ENCODE measurements at regions not wholly inside any gene's neighbourhood (a gene's known extent, or its start where the extent isn't known, plus 50 kb on each side); places are given as distances from the start of the nearest gene placed in this dataset.
"Not testable (repeated sequence)": the region's sequence is repeated elsewhere in the genome, so short reads cannot be mapped to it uniquely, and the experiment has no call there.

DNA sequence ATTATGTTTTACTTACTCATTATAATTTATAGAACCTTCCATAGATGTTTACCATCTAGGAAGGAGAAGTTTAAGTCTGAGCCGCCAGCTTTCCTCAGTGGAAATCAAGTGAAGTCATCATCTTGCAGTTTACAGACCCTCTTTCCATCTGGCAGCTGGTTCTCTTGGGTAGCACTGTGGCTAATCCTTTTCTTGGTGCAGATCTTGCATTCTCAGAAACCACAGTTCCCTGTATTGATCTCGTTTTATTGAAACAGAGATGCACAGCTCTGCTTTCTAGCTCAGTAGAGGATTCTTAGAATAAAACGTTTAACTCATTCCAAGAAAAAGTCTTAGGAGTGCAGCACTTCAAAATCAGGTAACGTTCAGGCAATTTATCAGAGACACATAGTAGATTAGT lies 1154.7 kb downstream of the FOXD4L5 start:
- H3K27me3 ChIP-seq (ENCODE audit: control insufficient read depth in 2 of 2, insufficient read depth in 2 of 2, low read length in 2 of 2); H3K4me3 ChIP-seq (ENCODE audit: low read length in 2 of 2); H3K9me3 ChIP-seq (ENCODE audit: control insufficient read depth in 2 of 2, low read length in 2 of 2); H3K36me3 ChIP-seq (ENCODE audit: control insufficient read depth in 2 of 2, insufficient read depth in 2 of 2, low read length in 2 of 2); H3K27ac ChIP-seq (ENCODE audit: low read depth in 2 of 2, low read length in 2 of 2); H3K9ac ChIP-seq (ENCODE audit: low read depth in 1 of 2, low read length in 2 of 2); H3K4me1 ChIP-seq (ENCODE audit: control insufficient read depth in 2 of 2, insufficient read depth in 2 of 2, low read length in 2 of 2): not testable (repeated sequence)

DNA sequence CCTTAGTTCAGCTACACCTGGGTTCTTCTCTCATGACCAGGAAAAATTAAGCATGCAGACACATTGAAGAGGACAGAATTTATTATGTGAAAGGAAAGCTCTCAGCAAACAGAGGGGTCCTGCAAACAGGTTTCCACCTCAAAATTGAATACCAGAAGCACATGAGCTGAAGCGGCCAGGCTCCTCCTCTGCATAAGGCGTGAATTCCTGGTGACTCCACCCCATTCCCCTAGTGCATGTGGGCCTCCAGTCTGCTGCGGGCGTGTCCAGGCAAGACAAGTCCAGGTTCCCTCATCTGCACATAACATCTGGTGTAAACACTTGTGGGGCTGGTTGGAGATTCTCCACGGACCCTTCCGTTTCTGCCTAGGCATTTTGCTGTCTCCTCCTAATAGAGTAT lies 1156.4 kb downstream of the FOXD4L5 start:
- Histone ChIP-seq H3K9me3 (ENCODE audit: control insufficient read depth in 2 of 2, low read length in 2 of 2) (no peaks in the 10 kb centered on the region), H3K36me3 (ENCODE audit: control insufficient read depth in 2 of 2, insufficient read depth in 2 of 2, low read length in 2 of 2) (no peaks in the 10 kb centered on the region), H3K4me3 (ENCODE audit: low read length in 2 of 2) (no peak overlapping the region), H3K27ac (ENCODE audit: low read depth in 2 of 2, low read length in 2 of 2) (no peak overlapping the region), H3K27me3 (ENCODE audit: control insufficient read depth in 2 of 2, insufficient read depth in 2 of 2, low read length in 2 of 2) (no peaks in the 10 kb centered on the region), H3K4me1 (ENCODE audit: control insufficient read depth in 2 of 2, insufficient read depth in 2 of 2, low read length in 2 of 2) (no peaks in the 10 kb centered on the region), H3K9ac (ENCODE audit: low read depth in 1 of 2, low read length in 2 of 2) (no peak overlapping the region)

DNA sequence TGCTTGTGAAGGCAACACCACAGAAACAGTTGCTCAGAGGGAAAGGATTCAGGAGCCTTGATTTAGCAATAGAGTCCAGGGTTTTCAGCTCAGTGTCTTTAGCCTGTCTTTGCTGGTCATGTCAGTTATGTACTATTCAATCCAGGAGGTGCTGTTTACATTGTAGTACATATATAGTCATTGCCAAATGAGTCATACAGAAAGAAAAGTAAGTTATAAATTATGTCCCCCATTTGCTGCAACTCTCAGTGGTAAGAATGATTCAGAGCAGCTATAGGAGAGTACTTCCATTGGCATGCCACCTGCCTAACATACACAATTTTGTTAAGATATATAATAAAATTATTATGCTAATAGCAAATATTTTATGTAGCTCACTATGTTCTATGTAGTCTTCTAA lies 1163.4 kb downstream of the FOXD4L5 start:
- H3K4me3 ChIP-seq (ENCODE audit: low read length in 2 of 2): not testable (repeated sequence)

DNA sequence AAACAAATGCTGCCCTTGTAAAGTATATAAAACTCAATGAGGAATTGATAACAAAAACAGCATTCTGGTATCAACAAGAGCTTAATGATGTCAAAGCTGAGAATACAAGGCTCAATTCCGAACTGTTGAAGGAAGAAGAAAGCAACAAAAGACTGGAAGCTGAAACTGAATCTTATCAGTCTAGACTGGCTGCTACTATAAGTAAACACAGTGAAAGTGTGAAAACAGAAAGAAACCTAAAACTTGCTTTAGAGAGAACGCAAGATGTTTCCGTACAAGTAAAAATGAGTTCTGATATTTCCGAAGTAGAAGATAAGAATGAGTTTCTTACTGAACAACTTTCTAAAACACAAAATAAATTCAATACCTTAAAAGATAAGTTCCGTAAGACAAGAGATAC lies 1167.7 kb downstream of the FOXD4L5 start:
- not testable (repeated sequence) for H3K27me3 ChIP-seq (ENCODE audit: control insufficient read depth in 2 of 2, insufficient read depth in 2 of 2, low read length in 2 of 2); H3K36me3 ChIP-seq (ENCODE audit: control insufficient read depth in 2 of 2, insufficient read depth in 2 of 2, low read length in 2 of 2); H3K9me3 ChIP-seq (ENCODE audit: control insufficient read depth in 2 of 2, low read length in 2 of 2); H3K4me1 ChIP-seq (ENCODE audit: control insufficient read depth in 2 of 2, insufficient read depth in 2 of 2, low read length in 2 of 2); H3K4me3 ChIP-seq (ENCODE audit: low read length in 2 of 2); H3K27ac ChIP-seq (ENCODE audit: low read depth in 2 of 2, low read length in 2 of 2); H3K9ac ChIP-seq (ENCODE audit: low read depth in 1 of 2, low read length in 2 of 2)

More for the DNA sequence above, 1163.4 kb downstream of the FOXD4L5 start:
- not testable (repeated sequence) for H3K9ac ChIP-seq (ENCODE audit: low read depth in 1 of 2, low read length in 2 of 2); H3K36me3 ChIP-seq (ENCODE audit: control insufficient read depth in 2 of 2, insufficient read depth in 2 of 2, low read length in 2 of 2); H3K4me1 ChIP-seq (ENCODE audit: control insufficient read depth in 2 of 2, insufficient read depth in 2 of 2, low read length in 2 of 2); H3K9me3 ChIP-seq (ENCODE audit: control insufficient read depth in 2 of 2, low read length in 2 of 2); H3K27ac ChIP-seq (ENCODE audit: low read depth in 2 of 2, low read length in 2 of 2); H3K27me3 ChIP-seq (ENCODE audit: control insufficient read depth in 2 of 2, insufficient read depth in 2 of 2, low read length in 2 of 2)

DNA sequence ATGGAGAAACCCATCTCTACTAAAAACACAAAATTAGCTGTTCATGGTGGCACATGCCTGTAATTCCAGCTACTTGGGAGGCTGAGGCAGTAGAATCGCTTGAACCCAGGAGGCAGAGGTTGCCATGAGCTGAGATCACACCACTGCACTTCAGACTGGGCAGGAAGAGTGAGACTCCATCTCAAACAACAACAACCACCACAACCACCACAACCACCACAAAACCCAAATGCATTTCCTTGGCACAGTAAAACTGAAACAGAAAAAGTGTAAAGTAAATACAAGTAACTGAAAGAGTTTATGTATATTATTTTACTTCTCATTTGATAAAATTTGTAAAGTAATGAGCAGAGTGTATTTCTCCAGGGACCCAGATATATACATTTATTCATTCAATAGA lies 1177.1 kb downstream of the FOXD4L5 start:
- not testable (repeated sequence) for H3K36me3 ChIP-seq (ENCODE audit: control insufficient read depth in 2 of 2, insufficient read depth in 2 of 2, low read length in 2 of 2); H3K27me3 ChIP-seq (ENCODE audit: control insufficient read depth in 2 of 2, insufficient read depth in 2 of 2, low read length in 2 of 2); H3K27ac ChIP-seq (ENCODE audit: low read depth in 2 of 2, low read length in 2 of 2); H3K9me3 ChIP-seq (ENCODE audit: control insufficient read depth in 2 of 2, low read length in 2 of 2); H3K4me3 ChIP-seq (ENCODE audit: low read length in 2 of 2); H3K9ac ChIP-seq (ENCODE audit: low read depth in 1 of 2, low read length in 2 of 2); H3K4me1 ChIP-seq (ENCODE audit: control insufficient read depth in 2 of 2, insufficient read depth in 2 of 2, low read length in 2 of 2)

DNA sequence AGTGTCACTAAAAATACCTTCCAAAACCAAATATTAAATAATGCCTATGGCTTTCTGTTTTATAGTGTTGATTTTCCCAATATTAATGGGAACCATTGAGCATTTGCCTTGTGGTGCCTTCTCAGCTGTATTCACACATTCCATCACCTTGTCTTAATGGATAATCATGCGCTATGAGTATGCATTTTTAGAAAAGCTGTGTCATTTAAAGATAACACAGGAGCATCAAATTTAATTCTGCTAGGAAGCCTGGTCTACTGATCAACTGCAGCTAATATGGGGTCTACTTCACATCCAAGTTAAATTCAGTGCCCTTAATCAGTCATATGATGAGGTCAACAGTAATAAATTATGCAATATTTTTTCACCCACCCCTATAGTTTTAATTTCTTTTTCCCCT lies 1177.8 kb downstream of the FOXD4L5 start:
- H3K4me3 ChIP-seq (ENCODE audit: low read length in 2 of 2); H3K9ac ChIP-seq (ENCODE audit: low read depth in 1 of 2, low read length in 2 of 2); H3K27me3 ChIP-seq (ENCODE audit: control insufficient read depth in 2 of 2, insufficient read depth in 2 of 2, low read length in 2 of 2); H3K9me3 ChIP-seq (ENCODE audit: control insufficient read depth in 2 of 2, low read length in 2 of 2); H3K27ac ChIP-seq (ENCODE audit: low read depth in 2 of 2, low read length in 2 of 2); H3K36me3 ChIP-seq (ENCODE audit: control insufficient read depth in 2 of 2, insufficient read depth in 2 of 2, low read length in 2 of 2); H3K4me1 ChIP-seq (ENCODE audit: control insufficient read depth in 2 of 2, insufficient read depth in 2 of 2, low read length in 2 of 2): not testable (repeated sequence)

DNA sequence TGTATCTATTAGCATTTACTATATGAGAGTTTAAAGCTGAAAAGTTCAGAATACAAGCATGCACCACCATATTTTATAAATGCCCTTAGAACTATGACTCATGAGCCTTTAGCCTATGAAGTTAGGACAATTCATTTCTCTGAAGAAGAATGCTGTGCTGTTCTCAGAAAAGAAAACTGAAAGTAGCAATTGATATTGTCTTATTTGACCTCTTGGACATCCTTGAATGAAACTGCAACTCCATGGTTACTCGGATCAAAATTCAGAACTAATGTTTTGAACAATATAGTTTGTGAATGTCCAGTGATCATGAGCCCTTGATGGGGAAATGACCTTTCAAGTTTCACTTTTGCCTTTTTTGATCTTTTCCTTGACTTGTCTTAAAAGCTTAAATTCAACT lies 1179.8 kb downstream of the FOXD4L5 start:
- H3K4me3 ChIP-seq (ENCODE audit: low read length in 2 of 2); H3K36me3 ChIP-seq (ENCODE audit: control insufficient read depth in 2 of 2, insufficient read depth in 2 of 2, low read length in 2 of 2); H3K9me3 ChIP-seq (ENCODE audit: control insufficient read depth in 2 of 2, low read length in 2 of 2); H3K4me1 ChIP-seq (ENCODE audit: control insufficient read depth in 2 of 2, insufficient read depth in 2 of 2, low read length in 2 of 2); H3K27ac ChIP-seq (ENCODE audit: low read depth in 2 of 2, low read length in 2 of 2); H3K9ac ChIP-seq (ENCODE audit: low read depth in 1 of 2, low read length in 2 of 2); H3K27me3 ChIP-seq (ENCODE audit: control insufficient read depth in 2 of 2, insufficient read depth in 2 of 2, low read length in 2 of 2): not testable (repeated sequence)

DNA sequence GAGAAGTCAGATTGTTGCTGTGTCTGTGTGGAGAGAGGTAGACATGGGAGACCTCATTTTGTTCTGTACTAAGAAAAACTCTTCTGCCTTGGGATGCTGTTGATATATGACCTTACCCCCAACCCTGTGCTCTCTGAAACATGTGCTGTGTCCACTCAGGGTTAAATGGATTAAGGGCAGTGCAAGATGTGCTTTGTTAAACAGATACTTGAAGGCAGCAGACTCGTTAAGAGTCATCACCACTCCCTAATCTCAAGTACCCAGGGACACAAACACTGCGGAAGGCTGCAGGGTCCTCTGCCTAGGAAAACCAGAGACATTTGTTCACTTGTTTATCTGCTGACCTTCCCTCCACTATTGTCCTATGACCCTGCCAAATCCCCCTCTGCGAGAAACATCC lies 1183.5 kb downstream of the FOXD4L5 start:
- not testable (repeated sequence) for H3K27ac ChIP-seq (ENCODE audit: low read depth in 2 of 2, low read length in 2 of 2); H3K4me3 ChIP-seq (ENCODE audit: low read length in 2 of 2); H3K36me3 ChIP-seq (ENCODE audit: control insufficient read depth in 2 of 2, insufficient read depth in 2 of 2, low read length in 2 of 2); H3K9ac ChIP-seq (ENCODE audit: low read depth in 1 of 2, low read length in 2 of 2); H3K27me3 ChIP-seq (ENCODE audit: control insufficient read depth in 2 of 2, insufficient read depth in 2 of 2, low read length in 2 of 2); H3K9me3 ChIP-seq (ENCODE audit: control insufficient read depth in 2 of 2, low read length in 2 of 2); H3K4me1 ChIP-seq (ENCODE audit: control insufficient read depth in 2 of 2, insufficient read depth in 2 of 2, low read length in 2 of 2)

DNA sequence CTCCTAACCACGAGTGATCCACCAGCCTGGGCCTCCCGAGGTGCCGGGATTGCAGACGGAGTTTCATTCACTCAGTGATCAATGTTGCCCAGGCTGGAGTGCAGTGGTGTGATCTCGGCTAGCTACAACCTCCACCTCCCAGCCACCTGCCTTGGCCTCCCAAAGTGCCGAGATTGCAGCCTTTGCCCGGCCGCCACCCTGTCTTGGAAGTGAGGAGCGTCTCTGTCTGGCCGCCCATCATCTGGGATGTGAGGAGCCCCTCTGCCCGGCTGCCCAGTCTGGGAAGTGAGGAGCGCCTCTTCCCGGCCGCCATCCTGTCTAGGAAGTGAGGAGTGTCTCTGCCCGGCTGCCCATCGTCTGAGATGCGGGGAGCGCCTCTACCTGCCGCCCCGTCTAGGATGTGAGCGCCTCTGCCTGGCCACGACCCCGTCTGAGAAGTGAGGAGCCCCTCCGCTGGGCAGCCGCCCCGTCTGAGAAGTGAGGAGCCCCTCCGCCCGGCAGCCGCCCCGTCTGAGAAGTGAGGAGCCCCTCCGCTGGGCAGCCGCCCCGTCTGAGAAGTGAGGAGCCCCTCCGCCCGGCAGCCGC lies 1184.3 kb downstream of the FOXD4L5 start:
- H3K36me3 ChIP-seq (ENCODE audit: control insufficient read depth in 2 of 2, insufficient read depth in 2 of 2, low read length in 2 of 2); H3K27ac ChIP-seq (ENCODE audit: low read depth in 2 of 2, low read length in 2 of 2); H3K27me3 ChIP-seq (ENCODE audit: control insufficient read depth in 2 of 2, insufficient read depth in 2 of 2, low read length in 2 of 2); H3K4me1 ChIP-seq (ENCODE audit: control insufficient read depth in 2 of 2, insufficient read depth in 2 of 2, low read length in 2 of 2); H3K4me3 ChIP-seq (ENCODE audit: low read length in 2 of 2); H3K9ac ChIP-seq (ENCODE audit: low read depth in 1 of 2, low read length in 2 of 2); H3K9me3 ChIP-seq (ENCODE audit: control insufficient read depth in 2 of 2, low read length in 2 of 2): not testable (repeated sequence)

DNA sequence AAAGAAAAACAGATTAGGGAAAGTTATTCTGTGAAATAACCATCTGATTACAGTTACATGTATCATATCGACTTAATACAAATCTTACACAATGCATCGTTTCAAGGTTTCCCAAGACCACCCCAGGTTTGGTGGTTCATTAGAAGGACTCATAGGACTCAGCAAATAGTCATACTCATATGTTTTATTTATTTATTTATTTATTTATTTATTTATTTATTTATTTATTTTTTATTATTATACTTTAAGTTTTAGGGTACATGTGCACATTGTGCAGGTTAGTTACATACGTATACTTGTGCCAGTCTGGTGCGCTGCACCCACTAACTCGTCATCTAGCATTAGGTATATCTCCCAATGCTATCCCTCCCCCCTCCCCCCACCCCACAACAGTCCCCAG lies 1199.0 kb downstream of the FOXD4L5 start:
- H3K36me3 ChIP-seq (ENCODE audit: control insufficient read depth in 2 of 2, insufficient read depth in 2 of 2, low read length in 2 of 2); H3K4me1 ChIP-seq (ENCODE audit: control insufficient read depth in 2 of 2, insufficient read depth in 2 of 2, low read length in 2 of 2); H3K4me3 ChIP-seq (ENCODE audit: low read length in 2 of 2); H3K27ac ChIP-seq (ENCODE audit: low read depth in 2 of 2, low read length in 2 of 2); H3K27me3 ChIP-seq (ENCODE audit: control insufficient read depth in 2 of 2, insufficient read depth in 2 of 2, low read length in 2 of 2); H3K9me3 ChIP-seq (ENCODE audit: control insufficient read depth in 2 of 2, low read length in 2 of 2); H3K9ac ChIP-seq (ENCODE audit: low read depth in 1 of 2, low read length in 2 of 2): not testable (repeated sequence)

All from mucosa of rectum (tissue), 2 donors.